ENCODE measurements at regions not wholly inside any gene's neighbourhood (a gene's known extent, or its start where the extent isn't known, plus 50 kb on each side); places are given as distances from the start of the nearest gene placed in this dataset.

- Histone ChIP-seq H3K9me3 (ENCODE audit: control insufficient read depth, low read depth, low read length) (no peaks in the 10 kb centered on the region), H2BK20ac (ENCODE audit: low read depth, low read length, poor library complexity, severe bottlenecking) (no peak overlapping the region), H3K23ac (ENCODE audit: insufficient read length, low read depth, low read length) (no peak overlapping the region), H3K9ac (ENCODE audit: extremely low read depth, insufficient read length, low read length) (no peak overlapping the region), H2AFZ (ENCODE audit: low read length) (no peak overlapping the region), H3K79me1 (ENCODE audit: insufficient read depth, low read depth, low read length, poor library complexity, severe bottlenecking) (no peaks in the 10 kb centered on the region), H3K4me1 (ENCODE audit: insufficient read depth, low read length) (no peaks in the 10 kb centered on the region), H3T11ph (ENCODE audit: low read length) (no peak overlapping the region), H2BK15ac (ENCODE audit: low read depth, low read length) (no peak overlapping the region), H3K4me2 (ENCODE audit: insufficient read depth, insufficient read length, low read length) (no peak overlapping the region), H4K91ac (ENCODE audit: insufficient read length, low read depth, low read length) (no peak overlapping the region), H3K23me2 (ENCODE audit: insufficient read length, low read depth, low read length, poor library complexity, severe bottlenecking) (no peaks in the 10 kb centered on the region), H2AK5ac (ENCODE audit: insufficient read length, low read length) (no peak overlapping the region), H2BK120ac (ENCODE audit: low read depth, low read length, poor library complexity, severe bottlenecking) (no peak overlapping the region), H3K27me3 (ENCODE audit: insufficient read depth, low read length) (no peaks in the 10 kb centered on the region), H3K18ac (ENCODE audit: insufficient read length, low read depth, low read length) (no peak overlapping the region), H2BK12ac (ENCODE audit: insufficient read length, low read depth, low read length) (no peak overlapping the region), H4K5ac (ENCODE audit: insufficient read length, low read depth, low read length) (no peak overlapping the region), H3K27ac (ENCODE audit: insufficient read length, low read depth, low read length) (no peak overlapping the region), H3K79me2 (ENCODE audit: insufficient read depth, low read length) (no peaks in the 10 kb centered on the region), H3K4ac (ENCODE audit: low read depth, low read length) (no peak overlapping the region), H3K14ac (ENCODE audit: insufficient read depth, low read length) (no peak overlapping the region), H4K8ac (replicated peaks; ENCODE audit: insufficient read length, low read depth, low read length) (no peak overlapping the region), H3K56ac (ENCODE audit: insufficient read length, low read depth, low read length) (no peak overlapping the region), H4K20me1 (ENCODE audit: control insufficient read depth, insufficient read depth, insufficient read length) (no peaks in the 10 kb centered on the region), H2BK5ac (ENCODE audit: insufficient read length, low read length) (no peak overlapping the region)
- H3K4me1 Mint-ChIP-seq, result no peaks in the 10 kb centered on the region
- H3K27ac Mint-ChIP-seq, result no peak overlapping the region
- no peaks in the 10 kb centered on the region; the same call in 1 of the 2 replicates for H3K27me3 Mint-ChIP-seq (ENCODE audit: low read depth)
- TF ChIP-seq CTCF (conservative IDR thresholded peaks at IDR 0.05), result no peak
- H3K4me3 Mint-ChIP-seq, result no peak overlapping the region
- H3K36me3 Mint-ChIP-seq (ENCODE audit: insufficient read depth in 1 of 3, low read depth in 3 of 3), result no peaks in the 10 kb centered on the region
- no peak for DNase-seq
- H3K9me3 Mint-ChIP-seq, result no peaks in the 10 kb centered on the region
- no CpG with 5 or more reads among the region's 3 CpGs for WGBS (ENCODE audit: extremely low coverage, insufficient read length, low lambda C conversion rate)
Observed at GRCh38 chr13:32924886-32925285, 91.3 kb upstream of the KL start.

Measured in H9 (cell line).